Smooth muscle cell (in vitro differentiated cells): ENCODE measurements at regions not wholly inside any gene's neighbourhood (a gene's known extent, or its start where the extent isn't known, plus 50 kb on each side); places are given as distances from the start of the nearest gene placed in this dataset.

ENCODE experiments used
- DNase-seq: peaks from one replicate; lab custom pipeline; 2025; ENCODE audit not compliant: unreplicated experiment; lab: John Stamatoyannopoulos, UW
- H2AFZ ChIP-seq: fragments of 200-600 bp; sonication (generic); 2 replicates; pipeline ENCODE4 v1.6.0; 2016; ENCODE audit warnings: antibody characterized with exemption, low read depth, mild to moderate bottlenecking
- H3F3A ChIP-seq: fragments of 200-600 bp; sonication (generic); 2 replicates; pipeline ENCODE4 v1.6.0; 2017; ENCODE audit warnings: antibody characterized with exemption, low read depth
- H3K27ac ChIP-seq: fragments of 200-600 bp; sonication (generic); 2 replicates; pipeline ENCODE4 v1.5.1; 2016; ENCODE audit warnings: low read depth, mild to moderate bottlenecking
- H3K27me3 ChIP-seq: fragments of 200-600 bp; sonication (generic); 2 replicates; pipeline ENCODE4 v1.6.1; 2016; ENCODE audit warnings: low read depth, mild to moderate bottlenecking
- H3K36me3 ChIP-seq: fragments of 200-600 bp; sonication (generic); 2 replicates; pipeline ENCODE4 v1.5.1; 2016; ENCODE audit warnings: low read depth
- H3K4me1 ChIP-seq: fragments of 200-600 bp; sonication (generic); 2 replicates; pipeline ENCODE4 v1.5.1; 2016; ENCODE audit warnings: low read depth
- H3K4me2 ChIP-seq: fragments of 200-600 bp; sonication (generic); 2 replicates; pipeline ENCODE4 v1.6.0; 2016; ENCODE audit warnings: mild to moderate bottlenecking
- H3K4me3 ChIP-seq: fragments of 200-600 bp; sonication (generic); 2 replicates; pipeline ENCODE4 v1.5.1; 2016; ENCODE audit warnings: mild to moderate bottlenecking
- H3K79me2 ChIP-seq: fragments of 200-600 bp; sonication (generic); 2 replicates; pipeline ENCODE4 v1.6.0; 2016; ENCODE audit warnings: low read depth, mild to moderate bottlenecking
- H3K9ac ChIP-seq: fragments of 200-600 bp; sonication (generic); 2 replicates; pipeline ENCODE4 v1.6.0; 2016; ENCODE audit warnings: low read depth
- H3K9me3 ChIP-seq: fragments of 200-600 bp; sonication (generic); replicated peaks from 2 replicates; pipeline ENCODE4 v1.5.1; 2016; ENCODE audit warnings: low read depth
- H4K20me1 ChIP-seq: fragments of 200-600 bp; sonication (generic); 2 replicates; pipeline ENCODE4 v1.6.0; 2016; ENCODE audit warnings: low read depth
- WGBS: methylation state at CpG from one replicate; pipeline ENCODE4 v1.1.7; 2016; ENCODE audit warnings: low lambda C conversion rate; 5-methylcytosine and 5-hydroxymethylcytosine counted together
- TF ChIP-seq, protein P1 (sequence below): fragments of 200-600 bp; sonication (generic); IDR thresholded peaks from 2 replicates; pipeline ENCODE4 v1.5.1; 2017; ENCODE audit warnings: borderline replicate concordance, mild to moderate bottlenecking, antibody characterized with exemption; ENCODE audit not compliant: insufficient read depth, poor library complexity, severe bottlenecking

DNA sequence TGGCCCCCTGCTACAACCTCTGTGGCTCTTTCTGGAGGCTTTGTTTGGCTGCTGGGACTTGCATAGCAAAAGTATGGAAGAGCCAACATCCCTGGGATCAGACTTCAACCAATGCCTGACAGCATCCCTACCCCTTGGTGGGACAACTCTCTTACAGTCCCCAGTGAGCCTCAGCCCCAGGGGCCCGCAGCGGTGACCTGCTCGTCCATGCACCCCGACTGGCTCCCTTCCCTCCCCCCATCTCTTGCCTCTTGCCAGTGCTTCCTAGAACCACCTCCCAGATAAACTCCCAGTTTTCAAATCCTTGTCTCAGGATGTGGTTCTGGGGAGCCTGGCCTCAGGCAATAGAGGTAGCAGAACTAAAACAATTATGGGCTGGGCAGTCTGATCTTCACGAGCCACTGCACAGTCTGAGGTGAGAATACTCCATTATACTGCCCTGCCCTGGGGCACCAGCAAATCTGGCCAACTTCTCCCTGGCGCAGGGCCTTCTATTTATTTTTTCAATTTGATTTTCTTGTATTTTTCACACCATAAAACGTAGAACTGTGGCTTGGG is 86.6 kb upstream of the BRD7 start:
- no peak for DNase-seq

GRCh38 chr16:50453446-50453845 is 84.7 kb upstream of the BRD7 start:
- 96% methylated on average over 7 of the region's 7 CpGs for WGBS
- TF ChIP-seq, protein P1, sequence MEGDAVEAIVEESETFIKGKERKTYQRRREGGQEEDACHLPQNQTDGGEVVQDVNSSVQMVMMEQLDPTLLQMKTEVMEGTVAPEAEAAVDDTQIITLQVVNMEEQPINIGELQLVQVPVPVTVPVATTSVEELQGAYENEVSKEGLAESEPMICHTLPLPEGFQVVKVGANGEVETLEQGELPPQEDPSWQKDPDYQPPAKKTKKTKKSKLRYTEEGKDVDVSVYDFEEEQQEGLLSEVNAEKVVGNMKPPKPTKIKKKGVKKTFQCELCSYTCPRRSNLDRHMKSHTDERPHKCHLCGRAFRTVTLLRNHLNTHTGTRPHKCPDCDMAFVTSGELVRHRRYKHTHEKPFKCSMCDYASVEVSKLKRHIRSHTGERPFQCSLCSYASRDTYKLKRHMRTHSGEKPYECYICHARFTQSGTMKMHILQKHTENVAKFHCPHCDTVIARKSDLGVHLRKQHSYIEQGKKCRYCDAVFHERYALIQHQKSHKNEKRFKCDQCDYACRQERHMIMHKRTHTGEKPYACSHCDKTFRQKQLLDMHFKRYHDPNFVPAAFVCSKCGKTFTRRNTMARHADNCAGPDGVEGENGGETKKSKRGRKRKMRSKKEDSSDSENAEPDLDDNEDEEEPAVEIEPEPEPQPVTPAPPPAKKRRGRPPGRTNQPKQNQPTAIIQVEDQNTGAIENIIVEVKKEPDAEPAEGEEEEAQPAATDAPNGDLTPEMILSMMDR = no peak
- Histone ChIP-seq H3K4me1 (peaks cover 2% of the 10 kb centered on the region), H3K4me2 (no peak overlapping the region), H3K27me3 (no peaks in the 10 kb centered on the region), H3K36me3 (no peaks in the 10 kb centered on the region), H3F3A (no peaks in the 10 kb centered on the region), H3K9me3 (no peaks in the 10 kb centered on the region), H3K9ac (no peak overlapping the region), H3K4me3 (no peak overlapping the region), H3K79me2 (no peaks in the 10 kb centered on the region), H3K27ac (no peak overlapping the region), H4K20me1 (no peaks in the 10 kb centered on the region), H2AFZ (no peak overlapping the region)
- no peak for DNase-seq

More for the DNA sequence above, 86.6 kb upstream of the BRD7 start:
- Histone ChIP-seq H3K79me2 (no peaks in the 10 kb centered on the region), H3F3A (no peaks in the 10 kb centered on the region), H3K9ac (no peak overlapping the region), H3K36me3 (no peaks in the 10 kb centered on the region), H2AFZ (no peak overlapping the region), H3K9me3 (no peaks in the 10 kb centered on the region), H3K27ac (no peak overlapping the region), H3K4me1 (no peaks in the 10 kb centered on the region), H4K20me1 (no peaks in the 10 kb centered on the region), H3K4me2 (no peak overlapping the region), H3K27me3 (peaks cover 10% of the 10 kb centered on the region), H3K4me3 (no peak overlapping the region)
- TF ChIP-seq, protein P1 = no peak
- 79% methylated on average over 7 of the region's 7 CpGs for WGBS

DNA sequence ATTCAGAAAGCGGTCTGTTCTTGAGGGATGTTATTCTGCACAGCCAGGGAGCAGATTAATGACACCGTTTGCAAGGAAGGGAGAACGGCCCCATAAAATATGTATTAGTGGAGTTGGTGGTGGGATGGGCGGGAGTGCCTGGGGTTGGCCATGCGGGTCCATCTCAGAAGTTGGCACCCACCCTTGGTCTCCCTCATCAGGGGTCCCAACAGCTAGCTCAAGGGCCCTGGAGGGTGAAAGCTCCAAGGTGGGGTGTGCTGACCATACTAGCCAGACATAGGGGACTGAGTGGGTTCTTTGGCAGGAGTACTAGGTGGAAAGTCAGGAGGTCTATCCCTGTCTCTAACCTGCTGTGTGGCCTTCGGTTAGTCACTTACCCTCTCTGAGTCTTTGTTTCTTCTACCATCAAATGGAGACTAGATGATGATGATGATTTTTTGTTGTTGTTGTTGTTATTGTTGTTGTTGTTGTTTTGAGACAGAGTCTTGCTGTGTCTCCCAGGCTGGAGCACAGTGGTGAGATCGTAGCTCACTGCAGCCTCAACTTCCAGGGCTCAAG is 83.2 kb upstream of the BRD7 start:
- Histone ChIP-seq H2AFZ (no peak overlapping the region), H3K9ac (no peak overlapping the region), H4K20me1 (no peaks in the 10 kb centered on the region), H3K4me3 (no peak overlapping the region), H3K27ac (no peak overlapping the region), H3K4me1 (peaks cover 2% of the 10 kb centered on the region), H3K36me3 (no peaks in the 10 kb centered on the region), H3F3A (no peaks in the 10 kb centered on the region), H3K79me2 (no peaks in the 10 kb centered on the region), H3K4me2 (no peak overlapping the region), H3K9me3 (no peaks in the 10 kb centered on the region), H3K27me3 (peaks cover 9% of the 10 kb centered on the region)
- TF ChIP-seq, protein P1 = no peak
- no peak for DNase-seq
- 92% methylated on average over 7 of the region's 7 CpGs for WGBS

GRCh38 chr16:50450957-50451356 is 82.2 kb upstream of the BRD7 start:
- Histone ChIP-seq H4K20me1 (no peaks in the 10 kb centered on the region), H3K9me3 (no peaks in the 10 kb centered on the region), H3K4me3 (no peak overlapping the region), H3K4me2 (no peak overlapping the region), H3K27me3 (peaks cover 9% of the 10 kb centered on the region), H3K4me1 (peaks cover 2% of the 10 kb centered on the region), H3K79me2 (no peaks in the 10 kb centered on the region), H2AFZ (no peak overlapping the region), H3K36me3 (no peaks in the 10 kb centered on the region), H3F3A (no peaks in the 10 kb centered on the region), H3K9ac (no peak overlapping the region), H3K27ac (no peak overlapping the region)
- 94% methylated on average over 4 of the region's 4 CpGs for WGBS
- DNase-seq = no peak
- TF ChIP-seq, protein P1 = no peak
